Endodermal cell (in vitro differentiated cells): ENCODE measurements at regions not wholly inside any gene's neighbourhood (a gene's known extent, or its start where the extent isn't known, plus 50 kb on each side); places are given as distances from the start of the nearest gene placed in this dataset.

Experiments used
- DNase-seq: peaks from one replicate; pipeline ENCODE4 v3.0.0-alpha.2; 2017
- H3K27ac ChIP-seq: 2 replicates; pipeline ENCODE4 v1.5.1; 2013; ENCODE audit warnings: mild to moderate bottlenecking, low read depth, low read length, moderate library complexity
- H3K27me3 ChIP-seq: 2 replicates; pipeline ENCODE4 v1.6.1; 2013; ENCODE audit warnings: mild to moderate bottlenecking, low read length, moderate library complexity; ENCODE audit not compliant: insufficient read depth, control insufficient read depth, poor library complexity, severe bottlenecking
- H3K36me3 ChIP-seq: 2 replicates; pipeline ENCODE4 v1.7.0; 2013; ENCODE audit warnings: mild to moderate bottlenecking, low read length, moderate library complexity; ENCODE audit not compliant: control insufficient read depth, insufficient read depth
- H3K4me1 ChIP-seq: one replicate; pipeline ENCODE4 v1.7.0; 2013; ENCODE audit warnings: low read length; ENCODE audit not compliant: control insufficient read depth, insufficient read depth
- H3K4me3 ChIP-seq: 2 replicates; pipeline ENCODE4 v1.5.1; 2013; ENCODE audit warnings: mild to moderate bottlenecking, low read length, moderate library complexity
- H3K9ac ChIP-seq: 2 replicates; pipeline ENCODE4 v1.6.1; 2013; ENCODE audit warnings: mild to moderate bottlenecking, low read length, moderate library complexity; ENCODE audit not compliant: poor library complexity, severe bottlenecking; ENCODE audit errors: extremely low read depth
- H3K9me3 ChIP-seq: 2 replicates; pipeline ENCODE4 v1.6.1; 2013; ENCODE audit warnings: mild to moderate bottlenecking, low read length, moderate library complexity; ENCODE audit not compliant: control insufficient read depth
- H3K27ac Mint-ChIP-seq: 2 replicates; pipeline ENCODE4 v1.8.0; 2020; ENCODE audit warnings: mixed read lengths
- H3K27me3 Mint-ChIP-seq: 2 replicates; pipeline ENCODE4 v1.8.0; 2021; ENCODE audit warnings: mild to moderate bottlenecking, mixed read lengths; ENCODE audit not compliant: insufficient read depth
- H3K36me3 Mint-ChIP-seq: 2 replicates; pipeline ENCODE4 v1.8.0; 2020; ENCODE audit warnings: low read depth, mixed read lengths
- H3K4me1 Mint-ChIP-seq: 2 replicates; pipeline ENCODE4 v1.8.0; 2020; ENCODE audit warnings: mixed read lengths
- H3K4me3 Mint-ChIP-seq: 2 replicates; pipeline ENCODE4 v1.8.0; 2020; ENCODE audit warnings: mild to moderate bottlenecking, moderate library complexity, mixed read lengths
- H3K9me3 Mint-ChIP-seq: 2 replicates; pipeline ENCODE4 v1.8.0; 2020; ENCODE audit warnings: mild to moderate bottlenecking, mixed read lengths
- WGBS, 2 experiments: methylation state at CpG; one replicate each; pipeline versions ENCODE4 v1.1.5 to v1.1.7; 2013; ENCODE audit warnings: missing lambda C conversion rate in 2 of 2, mixed read lengths in 1 of 2; ENCODE audit not compliant: insufficient coverage in 1 of 2, insufficient read length in 1 of 2; 5-methylcytosine and 5-hydroxymethylcytosine counted together
- TF ChIP-seq, protein P1 (sequence below): fragments of 200-600 bp; sonication (generic); conservative IDR thresholded peaks from 2 replicates; pipeline ENCODE4 v1.5.0; 2021; ENCODE audit warnings: antibody characterized with exemption, mild to moderate bottlenecking

DNA sequence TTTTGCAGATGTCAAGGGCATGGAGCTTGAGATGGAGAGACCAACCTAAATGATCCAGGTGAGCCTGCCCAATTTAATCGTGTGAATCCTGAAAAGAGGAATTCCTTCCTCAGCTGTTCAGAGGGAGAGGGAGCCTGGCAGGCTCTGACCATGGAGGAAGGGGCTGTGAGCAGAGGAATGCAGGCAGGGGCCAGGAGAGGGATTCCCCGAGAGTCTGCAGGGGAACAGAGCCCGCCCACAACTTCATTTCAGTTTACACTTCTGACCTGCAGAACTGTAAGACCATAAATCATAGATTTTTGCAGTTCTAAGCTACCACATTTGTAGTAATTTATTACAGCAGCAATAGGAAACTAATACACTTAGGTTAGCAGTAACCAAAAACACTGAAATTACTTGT lies 164.1 kb downstream of the TBXT start:
- H3K27ac Mint-ChIP-seq, result no peak overlapping the region
- Histone ChIP-seq H3K4me1 (peaks cover 7% of the 10 kb centered on the region), H3K27me3 (peaks cover 42% of the 10 kb centered on the region), H3K27ac (no peak overlapping the region), H3K36me3 (no peaks in the 10 kb centered on the region), H3K4me3 (no peak overlapping the region), H3K9ac (no peak overlapping the region), H3K9me3 (no peaks in the 10 kb centered on the region)
- H3K27me3 Mint-ChIP-seq, result peaks cover 63% of the 10 kb centered on the region
- no peak overlapping the region for H3K4me3 Mint-ChIP-seq
- 42 to 58% methylated on average over 3 of the region's 3 CpGs for WGBS, 2 experiments
- no peaks in the 10 kb centered on the region for H3K36me3 Mint-ChIP-seq
- H3K4me1 Mint-ChIP-seq, result peaks cover 16% of the 10 kb centered on the region
- H3K9me3 Mint-ChIP-seq, result no peaks in the 10 kb centered on the region
- TF ChIP-seq, protein P1, sequence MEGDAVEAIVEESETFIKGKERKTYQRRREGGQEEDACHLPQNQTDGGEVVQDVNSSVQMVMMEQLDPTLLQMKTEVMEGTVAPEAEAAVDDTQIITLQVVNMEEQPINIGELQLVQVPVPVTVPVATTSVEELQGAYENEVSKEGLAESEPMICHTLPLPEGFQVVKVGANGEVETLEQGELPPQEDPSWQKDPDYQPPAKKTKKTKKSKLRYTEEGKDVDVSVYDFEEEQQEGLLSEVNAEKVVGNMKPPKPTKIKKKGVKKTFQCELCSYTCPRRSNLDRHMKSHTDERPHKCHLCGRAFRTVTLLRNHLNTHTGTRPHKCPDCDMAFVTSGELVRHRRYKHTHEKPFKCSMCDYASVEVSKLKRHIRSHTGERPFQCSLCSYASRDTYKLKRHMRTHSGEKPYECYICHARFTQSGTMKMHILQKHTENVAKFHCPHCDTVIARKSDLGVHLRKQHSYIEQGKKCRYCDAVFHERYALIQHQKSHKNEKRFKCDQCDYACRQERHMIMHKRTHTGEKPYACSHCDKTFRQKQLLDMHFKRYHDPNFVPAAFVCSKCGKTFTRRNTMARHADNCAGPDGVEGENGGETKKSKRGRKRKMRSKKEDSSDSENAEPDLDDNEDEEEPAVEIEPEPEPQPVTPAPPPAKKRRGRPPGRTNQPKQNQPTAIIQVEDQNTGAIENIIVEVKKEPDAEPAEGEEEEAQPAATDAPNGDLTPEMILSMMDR, result no peak
- no peak for DNase-seq

DNA sequence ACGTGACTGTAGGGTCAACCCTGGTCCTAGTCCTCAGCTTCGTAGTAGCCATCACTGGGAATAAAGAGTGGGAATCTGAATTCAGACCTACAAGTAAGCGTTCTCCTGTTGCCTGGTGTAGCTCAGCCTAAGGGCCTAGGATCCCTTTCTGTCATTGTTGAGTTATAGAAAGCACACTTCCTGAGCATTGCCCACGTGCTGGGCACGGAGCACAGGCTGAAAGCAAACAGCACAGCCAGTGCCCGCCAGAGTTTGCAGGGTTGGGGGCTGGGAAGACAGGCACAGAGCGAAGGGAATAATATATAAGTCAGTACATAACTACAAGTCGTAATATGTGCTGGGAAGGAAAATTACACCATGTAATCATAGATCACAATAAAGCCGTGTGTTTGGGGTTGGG lies 166.3 kb downstream of the TBXT start:
- Mint-ChIP-seq H3K36me3 (no peaks in the 10 kb centered on the region), H3K4me1 (peaks cover 13% of the 10 kb centered on the region), H3K27ac (no peak overlapping the region), H3K4me3 (no peak overlapping the region), H3K27me3 (peaks cover 45% of the 10 kb centered on the region), H3K9me3 (no peaks in the 10 kb centered on the region)
- 94 to 95% methylated on average over 8 to 9 of the region's 9 CpGs for WGBS, 2 experiments
- DNase-seq, result no peak
- H3K4me1 ChIP-seq, result peaks cover 2% of the 10 kb centered on the region
- H3K9ac ChIP-seq, result no peak overlapping the region
- no peaks in the 10 kb centered on the region for H3K9me3 ChIP-seq
- no peak overlapping the region for H3K27ac ChIP-seq
- H3K4me3 ChIP-seq, result no peak overlapping the region
- TF ChIP-seq, protein P1, result no peak
- peaks cover 20% of the 10 kb centered on the region for H3K27me3 ChIP-seq
- H3K36me3 ChIP-seq, result no peaks in the 10 kb centered on the region

DNA sequence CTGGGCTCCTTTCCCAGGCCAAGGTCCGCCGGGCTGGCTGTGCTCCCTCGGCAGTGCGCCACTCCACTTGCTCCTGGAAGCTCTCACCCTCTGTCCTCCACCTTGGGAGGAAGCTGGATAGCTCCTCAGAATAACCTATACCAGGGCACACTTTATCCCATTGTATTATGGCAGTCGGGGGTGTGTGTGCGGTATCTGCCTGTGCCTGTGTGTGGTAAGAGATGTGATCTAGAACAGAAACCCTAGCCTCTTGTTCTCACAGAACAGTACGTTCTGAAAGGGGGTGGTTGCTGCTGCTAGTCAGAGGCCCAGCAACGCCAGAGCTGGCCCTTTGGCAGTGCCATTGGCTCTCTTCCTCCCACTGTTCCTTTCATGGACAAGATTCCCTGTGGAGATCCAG lies 168.4 kb downstream of the TBXT start:
- TF ChIP-seq, protein P1, result no peak
- H3K4me3 Mint-ChIP-seq, result no peak overlapping the region
- Histone ChIP-seq H3K27me3 (peaks cover 7% of the 10 kb centered on the region), H3K9ac (no peak overlapping the region), H3K36me3 (no peaks in the 10 kb centered on the region), H3K27ac (no peak overlapping the region), H3K9me3 (no peaks in the 10 kb centered on the region), H3K4me1 (no peaks in the 10 kb centered on the region), H3K4me3 (no peak overlapping the region)
- no peaks in the 10 kb centered on the region for H3K9me3 Mint-ChIP-seq
- 91 to 96% methylated on average over 5 to 8 of the region's 8 CpGs for WGBS, 2 experiments
- no peaks in the 10 kb centered on the region for H3K36me3 Mint-ChIP-seq
- no peak overlapping the region for H3K27ac Mint-ChIP-seq
- peaks cover 10% of the 10 kb centered on the region for H3K4me1 Mint-ChIP-seq
- DNase-seq, result peak; percentile 35
- peaks cover 40% of the 10 kb centered on the region for H3K27me3 Mint-ChIP-seq
